WTC11 (cell line): ENCODE measurements at regions not wholly inside any gene's neighbourhood (a gene's known extent, or its start where the extent isn't known, plus 50 kb on each side); places are given as distances from the start of the nearest gene placed in this dataset.

Source experiments
- ELF4 ChIP-seq: sonication (generic); formaldehyde crosslinking; IDR thresholded peaks from 2 replicates; pipeline ENCODE4 v1.8.1; 2022; ENCODE audit warnings: low read depth, mild to moderate bottlenecking, moderate library complexity, missing genetic modification reagents
- NR2C2 ChIP-seq: sonication (generic); formaldehyde crosslinking; IDR thresholded peaks from 2 replicates; pipeline ENCODE4 v1.8.0; 2022; ENCODE audit warnings: mild to moderate bottlenecking, missing genetic modification reagents
- NR3C1 ChIP-seq: sonication (generic); formaldehyde crosslinking; conservative IDR thresholded peaks from 2 replicates; pipeline ENCODE4 v1.8.1; 2023; ENCODE audit warnings: low read depth, mild to moderate bottlenecking, missing genetic modification reagents
- TEAD4 ChIP-seq: sonication (generic); formaldehyde crosslinking; IDR thresholded peaks from 2 replicates; pipeline ENCODE4 v1.8.0; 2022; ENCODE audit warnings: mild to moderate bottlenecking, missing genetic modification reagents
- ZBTB21 ChIP-seq: sonication (generic); formaldehyde crosslinking; IDR thresholded peaks from 2 replicates; pipeline ENCODE4 v1.8.1; 2023; ENCODE audit warnings: mild to moderate bottlenecking, missing genetic modification reagents, borderline replicate concordance
- ZNF232 ChIP-seq: sonication (generic); formaldehyde crosslinking; IDR thresholded peaks from 2 replicates; pipeline ENCODE4 v1.8.0; 2022; ENCODE audit warnings: mild to moderate bottlenecking, missing genetic modification reagents
- TF ChIP-seq, protein P1 (sequence below): sonication (generic); formaldehyde crosslinking; IDR thresholded peaks from 2 replicates; pipeline ENCODE4 v1.8.1; 2023; ENCODE audit warnings: mild to moderate bottlenecking, missing genetic modification reagents, moderate library complexity
- TF ChIP-seq, protein P2 (sequence below): fragments of 200-600 bp; IDR thresholded peaks from 2 replicates; pipeline ENCODE4 v1.8.0; 2022; ENCODE audit warnings: antibody characterized with exemption
- TF ChIP-seq, protein P3 (sequence below): sonication (generic); formaldehyde crosslinking; IDR thresholded peaks from 2 replicates; pipeline ENCODE4 v1.8.1; 2023; ENCODE audit warnings: mild to moderate bottlenecking, moderate library complexity, missing genetic modification reagents
- TF ChIP-seq, protein P4 (sequence below): sonication (generic); formaldehyde crosslinking; IDR thresholded peaks from 2 replicates; pipeline ENCODE4 v1.8.1; 2022; ENCODE audit warnings: missing genetic modification reagents, borderline replicate concordance

DNA sequence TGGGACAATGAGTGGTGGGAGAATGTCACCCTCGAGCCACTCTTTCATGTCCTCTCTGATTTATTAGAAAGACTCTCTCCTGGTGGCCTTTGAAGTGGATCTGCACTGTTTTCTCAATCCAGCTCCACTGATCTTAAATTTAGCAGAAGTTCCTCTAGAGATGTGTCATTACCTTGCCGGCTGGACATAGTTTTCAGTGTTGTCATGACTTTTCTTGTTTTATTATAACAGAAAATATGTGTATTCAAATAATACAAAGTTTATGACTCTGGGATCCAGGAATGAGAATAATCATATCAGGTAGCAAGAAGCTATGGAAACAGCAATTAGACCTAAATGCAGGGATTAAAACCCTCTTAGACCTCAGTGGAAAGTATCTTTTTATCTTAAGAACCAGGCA lies 247.5 kb upstream of the ELAC2 start:
- TF ChIP-seq, protein P1, sequence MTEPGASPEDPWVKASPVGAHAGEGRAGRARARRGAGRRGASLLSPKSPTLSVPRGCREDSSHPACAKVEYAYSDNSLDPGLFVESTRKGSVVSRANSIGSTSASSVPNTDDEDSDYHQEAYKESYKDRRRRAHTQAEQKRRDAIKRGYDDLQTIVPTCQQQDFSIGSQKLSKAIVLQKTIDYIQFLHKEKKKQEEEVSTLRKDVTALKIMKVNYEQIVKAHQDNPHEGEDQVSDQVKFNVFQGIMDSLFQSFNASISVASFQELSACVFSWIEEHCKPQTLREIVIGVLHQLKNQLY (CRISPR knock-in tag) = no peak
- TF ChIP-seq, protein P2, sequence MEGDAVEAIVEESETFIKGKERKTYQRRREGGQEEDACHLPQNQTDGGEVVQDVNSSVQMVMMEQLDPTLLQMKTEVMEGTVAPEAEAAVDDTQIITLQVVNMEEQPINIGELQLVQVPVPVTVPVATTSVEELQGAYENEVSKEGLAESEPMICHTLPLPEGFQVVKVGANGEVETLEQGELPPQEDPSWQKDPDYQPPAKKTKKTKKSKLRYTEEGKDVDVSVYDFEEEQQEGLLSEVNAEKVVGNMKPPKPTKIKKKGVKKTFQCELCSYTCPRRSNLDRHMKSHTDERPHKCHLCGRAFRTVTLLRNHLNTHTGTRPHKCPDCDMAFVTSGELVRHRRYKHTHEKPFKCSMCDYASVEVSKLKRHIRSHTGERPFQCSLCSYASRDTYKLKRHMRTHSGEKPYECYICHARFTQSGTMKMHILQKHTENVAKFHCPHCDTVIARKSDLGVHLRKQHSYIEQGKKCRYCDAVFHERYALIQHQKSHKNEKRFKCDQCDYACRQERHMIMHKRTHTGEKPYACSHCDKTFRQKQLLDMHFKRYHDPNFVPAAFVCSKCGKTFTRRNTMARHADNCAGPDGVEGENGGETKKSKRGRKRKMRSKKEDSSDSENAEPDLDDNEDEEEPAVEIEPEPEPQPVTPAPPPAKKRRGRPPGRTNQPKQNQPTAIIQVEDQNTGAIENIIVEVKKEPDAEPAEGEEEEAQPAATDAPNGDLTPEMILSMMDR = no peak
- TF ChIP-seq, protein P3, sequence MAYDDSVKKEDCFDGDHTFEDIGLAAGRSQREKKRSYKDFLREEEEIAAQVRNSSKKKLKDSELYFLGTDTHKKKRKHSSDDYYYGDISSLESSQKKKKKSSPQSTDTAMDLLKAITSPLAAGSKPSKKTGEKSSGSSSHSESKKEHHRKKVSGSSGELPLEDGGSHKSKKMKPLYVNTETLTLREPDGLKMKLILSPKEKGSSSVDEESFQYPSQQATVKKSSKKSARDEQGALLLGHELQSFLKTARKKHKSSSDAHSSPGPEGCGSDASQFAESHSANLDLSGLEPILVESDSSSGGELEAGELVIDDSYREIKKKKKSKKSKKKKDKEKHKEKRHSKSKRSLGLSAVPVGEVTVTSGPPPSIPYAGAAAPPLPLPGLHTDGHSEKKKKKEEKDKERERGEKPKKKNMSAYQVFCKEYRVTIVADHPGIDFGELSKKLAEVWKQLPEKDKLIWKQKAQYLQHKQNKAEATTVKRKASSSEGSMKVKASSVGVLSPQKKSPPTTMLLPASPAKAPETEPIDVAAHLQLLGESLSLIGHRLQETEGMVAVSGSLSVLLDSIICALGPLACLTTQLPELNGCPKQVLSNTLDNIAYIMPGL (CRISPR knock-in tag) = no peak
- no peak for TF ChIP-seq ELF4 (CRISPR knock-in tag)
- TF ChIP-seq TEAD4 (CRISPR knock-in tag) = no peak
- TF ChIP-seq NR2C2 (CRISPR knock-in tag) = no peak
- no peak for TF ChIP-seq ZNF232
- no peak for TF ChIP-seq NR3C1 (CRISPR knock-in tag)
- TF ChIP-seq ZBTB21 (CRISPR knock-in tag) = no peak
- TF ChIP-seq, protein P4, sequence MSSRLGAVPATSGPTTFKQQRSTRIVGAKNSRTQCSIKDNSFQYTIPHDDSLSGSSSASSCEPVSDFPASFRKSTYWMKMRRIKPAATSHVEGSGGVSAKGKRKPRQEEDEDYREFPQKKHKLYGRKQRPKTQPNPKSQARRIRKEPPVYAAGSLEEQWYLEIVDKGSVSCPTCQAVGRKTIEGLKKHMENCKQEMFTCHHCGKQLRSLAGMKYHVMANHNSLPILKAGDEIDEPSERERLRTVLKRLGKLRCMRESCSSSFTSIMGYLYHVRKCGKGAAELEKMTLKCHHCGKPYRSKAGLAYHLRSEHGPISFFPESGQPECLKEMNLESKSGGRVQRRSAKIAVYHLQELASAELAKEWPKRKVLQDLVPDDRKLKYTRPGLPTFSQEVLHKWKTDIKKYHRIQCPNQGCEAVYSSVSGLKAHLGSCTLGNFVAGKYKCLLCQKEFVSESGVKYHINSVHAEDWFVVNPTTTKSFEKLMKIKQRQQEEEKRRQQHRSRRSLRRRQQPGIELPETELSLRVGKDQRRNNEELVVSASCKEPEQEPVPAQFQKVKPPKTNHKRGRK (CRISPR knock-in tag) = no peak
